ENCODE measurements at regions not wholly inside any gene's neighbourhood (a gene's known extent, or its start where the extent isn't known, plus 50 kb on each side); places are given as distances from the start of the nearest gene placed in this dataset.

DNA sequence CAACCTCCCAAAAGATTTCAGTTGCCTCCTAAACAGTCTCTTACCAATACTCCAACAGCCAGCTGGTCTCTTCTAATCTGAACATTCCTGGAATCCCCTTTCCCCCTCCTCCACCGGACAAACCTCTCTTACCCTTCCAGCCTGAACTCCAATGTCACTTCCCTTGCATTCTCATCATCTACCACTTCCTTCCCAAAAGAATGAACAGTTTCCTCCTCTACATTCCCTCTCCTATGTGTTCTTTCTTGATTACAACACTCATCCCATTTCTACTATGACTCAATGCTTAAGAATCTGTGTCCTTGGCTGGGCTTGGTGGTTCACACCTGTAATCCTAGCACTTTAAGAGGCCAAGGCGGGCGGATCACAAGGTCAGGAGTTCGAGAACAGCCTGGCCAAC is 417.1 kb downstream of the SETD4 start:
- Histone ChIP-seq H4K8ac (replicated peaks; ENCODE audit: insufficient read length, low read depth, low read length) (no peak overlapping the region), H3K79me1 (ENCODE audit: insufficient read depth, low read depth, low read length, poor library complexity, severe bottlenecking) (no peaks in the 10 kb centered on the region), H3K4me1 (ENCODE audit: insufficient read depth, low read length) (no peaks in the 10 kb centered on the region), H3K79me2 (ENCODE audit: insufficient read depth, low read length) (no peaks in the 10 kb centered on the region), H2BK20ac (ENCODE audit: low read depth, low read length, poor library complexity, severe bottlenecking) (no peak overlapping the region), H4K5ac (ENCODE audit: insufficient read length, low read depth, low read length) (no peak overlapping the region), H2BK12ac (ENCODE audit: insufficient read length, low read depth, low read length) (no peak overlapping the region), H2AFZ (ENCODE audit: low read length) (no peak overlapping the region), H4K20me1 (ENCODE audit: control insufficient read depth, insufficient read depth, insufficient read length) (no peaks in the 10 kb centered on the region), H3K23me2 (ENCODE audit: insufficient read length, low read depth, low read length, poor library complexity, severe bottlenecking) (no peaks in the 10 kb centered on the region), H2BK15ac (ENCODE audit: low read depth, low read length) (no peak overlapping the region), H3K9ac (ENCODE audit: extremely low read depth, insufficient read length, low read length) (no peak overlapping the region), H3K27ac (ENCODE audit: insufficient read length, low read depth, low read length) (no peak overlapping the region), H2AK5ac (ENCODE audit: insufficient read length, low read length) (no peak overlapping the region), H3K27me3 (ENCODE audit: insufficient read depth, low read length) (no peaks in the 10 kb centered on the region), H3K4me2 (ENCODE audit: insufficient read depth, insufficient read length, low read length) (no peak overlapping the region), H3K23ac (ENCODE audit: insufficient read length, low read depth, low read length) (no peak overlapping the region), H2BK5ac (ENCODE audit: insufficient read length, low read length) (no peak overlapping the region), H2BK120ac (ENCODE audit: low read depth, low read length, poor library complexity, severe bottlenecking) (no peak overlapping the region), H3T11ph (ENCODE audit: low read length) (no peak overlapping the region), H4K91ac (ENCODE audit: insufficient read length, low read depth, low read length) (no peak overlapping the region), H3K4ac (ENCODE audit: low read depth, low read length) (no peak overlapping the region), H3K14ac (ENCODE audit: insufficient read depth, low read length) (no peak overlapping the region), H3K9me3 (ENCODE audit: control insufficient read depth, low read depth, low read length) (no peaks in the 10 kb centered on the region), H3K56ac (ENCODE audit: insufficient read length, low read depth, low read length) (no peak overlapping the region), H3K18ac (ENCODE audit: insufficient read length, low read depth, low read length) (no peak overlapping the region)
- Mint-ChIP-seq H3K9me3 (no peaks in the 10 kb centered on the region; a peak in 2 of 5 replicates), H3K4me1 (no peaks in the 10 kb centered on the region; a peak in 1 of 4 replicates), H3K36me3 (ENCODE audit: insufficient read depth in 1 of 3, low read depth in 3 of 3) (no peaks in the 10 kb centered on the region), H3K4me3 (no peak overlapping the region), H3K27me3 (ENCODE audit: low read depth) (no peaks in the 10 kb centered on the region), H3K27ac (no peak overlapping the region; a peak in 1 of 7 replicates)
- DNase-seq: no peak
- TF ChIP-seq, protein P1, sequence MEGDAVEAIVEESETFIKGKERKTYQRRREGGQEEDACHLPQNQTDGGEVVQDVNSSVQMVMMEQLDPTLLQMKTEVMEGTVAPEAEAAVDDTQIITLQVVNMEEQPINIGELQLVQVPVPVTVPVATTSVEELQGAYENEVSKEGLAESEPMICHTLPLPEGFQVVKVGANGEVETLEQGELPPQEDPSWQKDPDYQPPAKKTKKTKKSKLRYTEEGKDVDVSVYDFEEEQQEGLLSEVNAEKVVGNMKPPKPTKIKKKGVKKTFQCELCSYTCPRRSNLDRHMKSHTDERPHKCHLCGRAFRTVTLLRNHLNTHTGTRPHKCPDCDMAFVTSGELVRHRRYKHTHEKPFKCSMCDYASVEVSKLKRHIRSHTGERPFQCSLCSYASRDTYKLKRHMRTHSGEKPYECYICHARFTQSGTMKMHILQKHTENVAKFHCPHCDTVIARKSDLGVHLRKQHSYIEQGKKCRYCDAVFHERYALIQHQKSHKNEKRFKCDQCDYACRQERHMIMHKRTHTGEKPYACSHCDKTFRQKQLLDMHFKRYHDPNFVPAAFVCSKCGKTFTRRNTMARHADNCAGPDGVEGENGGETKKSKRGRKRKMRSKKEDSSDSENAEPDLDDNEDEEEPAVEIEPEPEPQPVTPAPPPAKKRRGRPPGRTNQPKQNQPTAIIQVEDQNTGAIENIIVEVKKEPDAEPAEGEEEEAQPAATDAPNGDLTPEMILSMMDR (conservative IDR thresholded peaks at IDR 0.05): no peak
- WGBS (ENCODE audit: extremely low coverage, insufficient read length, low lambda C conversion rate): no CpG with 5 or more reads among the region's 4 CpGs

Data from H9 (cell line).